B cell (primary cell): ENCODE measurements at regions not wholly inside any gene's neighbourhood (a gene's known extent, or its start where the extent isn't known, plus 50 kb on each side); places are given as distances from the start of the nearest gene placed in this dataset.
A peak's percentile ranks its signal among the peaks of the same experiment; 100 is the strongest.

Experiments
- ATAC-seq: fragments of 200-7000 bp; cut with Tn5 transposase; one replicate; pipeline ENCODE4 v1.10.0; 2021; ENCODE audit warnings: low read depth, mild to moderate bottlenecking, moderate number of reproducible peaks, moderate library complexity
- CTCF ChIA-PET: fragments of 350-600 bp; sonication (Branson Sonifier 250); formaldehyde crosslinking; loops from one replicate; lab custom pipeline; 2021; ENCODE audit warnings: antibody characterized with exemption, inconsistent platforms; lab: Charles Lee
- POLR2A ChIA-PET: fragments of 350-600 bp; sonication (Branson Sonifier 250); formaldehyde crosslinking; loops from one replicate; lab custom pipeline; 2021; ENCODE audit warnings: antibody characterized with exemption; lab: Charles Lee
- DNase-seq: peaks from one replicate; pipeline ENCODE4 v3.0.0; 2013
- H2AFZ ChIP-seq: 2 replicates; pipeline ENCODE4 v1.6.1; 2012; ENCODE audit warnings: mild to moderate bottlenecking, low read depth, low read length; ENCODE audit not compliant: insufficient read depth, poor library complexity, severe bottlenecking
- H3K27ac ChIP-seq, 2 donors: 1 replicate in 1 of 2; 2 replicates in 1 of 2; pipeline ENCODE4 v1.5.1; 2012 to 2013; ENCODE audit warnings: low read length in 2 of 2, mild to moderate bottlenecking in 2 of 2, moderate library complexity in 1 of 2
- H3K27me3 ChIP-seq, 4 experiments: fragments of 200-600 bp in 1 of 4; sonication (generic) in 1 of 4; replicated peaks in 1 of 4; 1 replicate in 2 of 4; 2 replicates in 2 of 4; pipeline versions ENCODE4 v1.6.1 to v1.7.0; 2013 to 2016; ENCODE audit warnings: low read length in 3 of 4, mild to moderate bottlenecking in 2 of 4, mixed read lengths in 1 of 4, moderate library complexity in 1 of 4; ENCODE audit not compliant: insufficient read depth in 4 of 4, control insufficient read depth in 3 of 4; ENCODE audit errors: control extremely low read depth in 1 of 4
- H3K36me3 ChIP-seq, 2 experiments: replicated peaks in 1 of 2; 1 replicate in 1 of 2; 2 replicates in 1 of 2; pipeline versions ENCODE4 v1.6.1 to v1.7.1; 2013; ENCODE audit warnings: low read length in 1 of 2; ENCODE audit not compliant: insufficient read depth in 2 of 2, control insufficient read depth in 1 of 2; ENCODE audit errors: control extremely low read depth in 1 of 2, extremely low read depth in 1 of 2
- H3K4me1 ChIP-seq, 2 donors: fragments of 200-600 bp in 1 of 2; sonication (generic) in 1 of 2; 1 replicate in 1 of 2; 2 replicates in 1 of 2; pipeline versions ENCODE4 v1.5.1 to v1.6.1; 2013 to 2017; ENCODE audit warnings: low read length in 2 of 2; ENCODE audit not compliant: control insufficient read depth in 2 of 2, insufficient read depth in 2 of 2
- H3K4me2 ChIP-seq: replicated peaks from 2 replicates; pipeline ENCODE3; 2012; ENCODE audit warnings: mild to moderate bottlenecking, low read depth, low read length; ENCODE audit not compliant: poor library complexity, severe bottlenecking
- H3K4me3 ChIP-seq, 5 experiments: fragments of 200-600 bp in 1 of 5; sonication (generic) in 1 of 5; 1 replicate in 3 of 5; 2 replicates in 2 of 5; pipeline versions ENCODE4 v1.5.1 to v1.7.0; 2011 to 2016; ENCODE audit warnings: low read length in 4 of 5, mild to moderate bottlenecking in 4 of 5, low read depth in 2 of 5, control low read depth in 1 of 5, moderate library complexity in 1 of 5; ENCODE audit not compliant: insufficient read depth in 1 of 5; ENCODE audit errors: control extremely low read depth in 1 of 5, extremely low read depth in 1 of 5
- H3K79me2 ChIP-seq: fragments of 200-600 bp; sonication (generic); one replicate; pipeline ENCODE4 v1.6.0; 2016; ENCODE audit warnings: low read length; ENCODE audit not compliant: control insufficient read depth, insufficient read depth
- H3K9ac ChIP-seq: fragments of 200-600 bp; sonication (generic); 2 replicates; pipeline ENCODE4 v1.6.1; 2017; ENCODE audit warnings: mild to moderate bottlenecking, low read length, moderate library complexity
- H3K9me3 ChIP-seq, 3 donors: one replicate each; pipeline versions ENCODE4 v1.6.1 to v1.7.1; 2013; ENCODE audit warnings: low read length in 2 of 3; ENCODE audit not compliant: control insufficient read depth in 2 of 3, insufficient read depth in 1 of 3; ENCODE audit errors: control extremely low read depth in 1 of 3
- H4K20me1 ChIP-seq: 2 replicates; pipeline ENCODE4 v1.6.0; 2012; ENCODE audit warnings: mild to moderate bottlenecking, low read length; ENCODE audit not compliant: insufficient read depth, control insufficient read depth, poor library complexity, severe bottlenecking
- H3K27ac Mint-ChIP-seq: one replicate; pipeline ENCODE4 v1.8.0; 2021; ENCODE audit warnings: mixed read lengths
- H3K27me3 Mint-ChIP-seq: one replicate; pipeline ENCODE4 v1.8.0; 2021; ENCODE audit warnings: mixed read lengths
- H3K4me1 Mint-ChIP-seq: one replicate; pipeline ENCODE4 v1.8.0; 2021; ENCODE audit warnings: mixed read lengths
- H3K4me3 Mint-ChIP-seq: one replicate; pipeline ENCODE4 v1.8.0; 2021; ENCODE audit warnings: mixed read lengths
- H3K9me3 Mint-ChIP-seq: one replicate; pipeline ENCODE4 v1.8.0; 2022; ENCODE audit warnings: mixed read lengths; ENCODE audit not compliant: insufficient read depth
- EZH2 ChIP-seq: IDR thresholded peaks from 2 replicates; pipeline ENCODE4 v1.6.1; 2012; ENCODE audit warnings: borderline replicate concordance, low read depth, mild to moderate bottlenecking, moderate library complexity, low read length; ENCODE audit not compliant: insufficient read depth, poor library complexity, severe bottlenecking
- WGBS: methylation state at CpG from one replicate; pipeline ENCODE4 v1.1.5; 2013; ENCODE audit warnings: missing lambda C conversion rate; ENCODE audit not compliant: insufficient coverage; 5-methylcytosine and 5-hydroxymethylcytosine counted together
- intact Hi-C: fragments of 100-400 bp; cut with micrococcal nuclease; formaldehyde crosslinking; loops from one replicate; pipeline ENCODE4 v1.10.0; 2022
- TF ChIP-seq, protein P1 (sequence below): fragments of 200-600 bp; IDR thresholded peaks from one replicate; pipeline ENCODE4 v1.8.0; 2022; ENCODE audit warnings: antibody characterized with exemption, mild to moderate bottlenecking

DNA sequence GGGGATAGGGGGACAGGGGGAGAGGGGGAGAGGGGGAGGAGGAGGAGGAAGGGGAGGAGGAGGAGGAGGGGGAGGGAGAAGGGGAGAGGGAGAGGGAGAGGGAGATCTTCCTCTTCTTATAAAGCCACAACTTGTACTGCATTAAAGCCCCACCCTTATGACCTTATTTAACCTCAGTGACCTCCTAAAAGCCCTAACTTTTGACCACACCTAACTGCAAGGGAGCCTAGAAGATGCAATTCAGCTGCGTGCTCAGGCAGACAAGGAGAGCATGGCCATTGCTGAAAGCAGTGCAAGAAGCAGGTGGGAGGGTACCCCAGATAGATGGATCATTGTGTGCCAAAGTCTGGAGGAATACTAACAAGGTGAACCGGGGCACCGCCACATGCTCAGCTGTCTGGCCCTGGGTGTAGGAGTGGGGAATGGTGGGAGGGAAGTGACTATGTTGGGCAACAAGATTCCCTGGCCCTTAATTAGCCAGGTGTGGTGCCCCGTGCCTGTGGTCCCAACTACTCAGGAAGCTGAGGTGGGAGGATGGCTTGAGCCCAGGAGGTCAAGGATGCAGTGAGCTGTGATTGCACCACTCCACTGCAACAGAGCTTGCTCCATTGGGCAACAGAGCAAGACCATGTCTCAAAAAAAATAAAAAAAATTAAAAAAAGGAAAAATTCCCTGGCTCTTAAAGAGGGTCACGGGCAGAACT, 125.4 kb upstream of the BOD1 start:
- ATAC-seq (no peak), DNase-seq (no peak)
- no peak overlapping the region for H2AFZ ChIP-seq
- no peaks in the 10 kb centered on the region for H3K27me3 ChIP-seq
- Mint-ChIP-seq H3K4me3 (peak overlapping the region; percentile 62), H3K9me3 (no peaks in the 10 kb centered on the region), H3K27me3 (no peaks in the 10 kb centered on the region), H3K27ac (peak overlapping the region; percentile 64), H3K4me1 (peaks cover 78% of the 10 kb centered on the region)
- H3K36me3 ChIP-seq: no peaks in the 10 kb centered on the region
- no peak overlapping the region for H3K9ac ChIP-seq
- H3K4me1 ChIP-seq: peaks cover 53 to 78% of the 10 kb centered on the region in 2 donors
- peak overlapping the region; percentile 44 for H3K4me2 ChIP-seq
- H3K27ac ChIP-seq: no peak overlapping the region
- 75% methylated on average over 4 of the region's 5 CpGs for WGBS
- H4K20me1 ChIP-seq: no peaks in the 10 kb centered on the region
- no peak for TF ChIP-seq EZH2
- TF ChIP-seq, protein P1, sequence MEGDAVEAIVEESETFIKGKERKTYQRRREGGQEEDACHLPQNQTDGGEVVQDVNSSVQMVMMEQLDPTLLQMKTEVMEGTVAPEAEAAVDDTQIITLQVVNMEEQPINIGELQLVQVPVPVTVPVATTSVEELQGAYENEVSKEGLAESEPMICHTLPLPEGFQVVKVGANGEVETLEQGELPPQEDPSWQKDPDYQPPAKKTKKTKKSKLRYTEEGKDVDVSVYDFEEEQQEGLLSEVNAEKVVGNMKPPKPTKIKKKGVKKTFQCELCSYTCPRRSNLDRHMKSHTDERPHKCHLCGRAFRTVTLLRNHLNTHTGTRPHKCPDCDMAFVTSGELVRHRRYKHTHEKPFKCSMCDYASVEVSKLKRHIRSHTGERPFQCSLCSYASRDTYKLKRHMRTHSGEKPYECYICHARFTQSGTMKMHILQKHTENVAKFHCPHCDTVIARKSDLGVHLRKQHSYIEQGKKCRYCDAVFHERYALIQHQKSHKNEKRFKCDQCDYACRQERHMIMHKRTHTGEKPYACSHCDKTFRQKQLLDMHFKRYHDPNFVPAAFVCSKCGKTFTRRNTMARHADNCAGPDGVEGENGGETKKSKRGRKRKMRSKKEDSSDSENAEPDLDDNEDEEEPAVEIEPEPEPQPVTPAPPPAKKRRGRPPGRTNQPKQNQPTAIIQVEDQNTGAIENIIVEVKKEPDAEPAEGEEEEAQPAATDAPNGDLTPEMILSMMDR: no peak
- intact Hi-C loops: loop anchor here (5.0 kb wide), 1 partner anchor 80 kb away; no protein-coding TSS in a partner anchor
- CTCF ChIA-PET: no interaction called here
- POLR2A ChIA-PET: interaction anchor here (0.6 kb wide), 1 partner anchor 21 kb away, joined by 11 read pairs; no protein-coding TSS in a partner anchor
- H3K9me3 ChIP-seq: peaks cover 0 to 4% (median 0%) of the 10 kb centered on the region in 3 donors
- no peak overlapping the region for H3K4me3 ChIP-seq
- no peaks in the 10 kb centered on the region for H3K79me2 ChIP-seq

DNA sequence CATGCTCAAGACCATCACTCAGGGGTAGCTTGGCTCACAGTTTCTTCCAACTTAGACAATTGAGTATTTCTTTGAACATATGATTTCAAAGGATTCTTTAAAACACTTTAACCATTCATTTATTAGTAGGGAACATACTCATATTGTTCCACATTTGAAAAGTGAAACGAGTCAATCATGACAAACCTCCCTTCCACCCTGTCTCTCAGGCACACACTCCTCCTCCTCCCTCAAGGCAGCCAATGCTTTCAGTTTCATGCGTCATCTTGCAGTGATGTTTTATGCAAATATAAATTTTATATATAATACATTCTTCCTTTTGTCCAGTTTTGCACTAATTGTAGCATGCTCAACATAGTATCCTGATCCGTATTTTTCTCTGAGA, 126.0 kb upstream of the BOD1 start:
- CTCF ChIA-PET: no interaction called here
- POLR2A ChIA-PET: no interaction called here
- Histone ChIP-seq H3K79me2 (no peaks in the 10 kb centered on the region), H4K20me1 (no peaks in the 10 kb centered on the region), H3K36me3 (no peaks in the 10 kb centered on the region), H3K27me3 (no peaks in the 10 kb centered on the region), H3K4me3 (no peak overlapping the region), H3K9me3 (peaks cover 0 to 4% (median 0%) of the 10 kb centered on the region in 3 donors), H3K9ac (no peak overlapping the region), H3K4me2 (peak overlapping the region; percentile 44), H3K4me1 (peaks cover 49 to 72% of the 10 kb centered on the region in 2 donors), H3K27ac (no peak overlapping the region), H2AFZ (no peak overlapping the region)
- no CpG with 5 or more reads among the region's 3 CpGs for WGBS
- DNase-seq (peak; percentile 60), ATAC-seq (peak; percentile 42)
- H3K27ac Mint-ChIP-seq: peak overlapping the region; percentile 54
- H3K4me3 Mint-ChIP-seq: peak overlapping the region; percentile 36
- no peak for TF ChIP-seq EZH2
- TF ChIP-seq, protein P1: no peak
- H3K9me3 Mint-ChIP-seq: no peaks in the 10 kb centered on the region
- no peaks in the 10 kb centered on the region for H3K27me3 Mint-ChIP-seq
- intact Hi-C loops: loop anchor here (5.0 kb wide), 1 partner anchor 80 kb away; no protein-coding TSS in a partner anchor
- peaks cover 75% of the 10 kb centered on the region for H3K4me1 Mint-ChIP-seq
